ENCODE measurements at regions not wholly inside any gene's neighbourhood (a gene's known extent, or its start where the extent isn't known, plus 50 kb on each side); places are given as distances from the start of the nearest gene placed in this dataset.

- no peak overlapping the region for H3K4me2 ChIP-seq (ENCODE audit: low read length, poor library complexity, severe bottlenecking)
- H2AFZ ChIP-seq (ENCODE audit: low read depth, low read length), result no peak overlapping the region
- WGBS, result 95% methylated on average over 10 of the region's 10 CpGs
- no peak overlapping the region for H4K8ac ChIP-seq (ENCODE audit: low read length)
- H3K27ac ChIP-seq (ENCODE audit: low read length, poor library complexity, severe bottlenecking), result no peak overlapping the region
- H3K9ac ChIP-seq (ENCODE audit: low read length), result no peak overlapping the region
- DNase-seq, result no peak
- H3K79me1 ChIP-seq (replicated peaks; ENCODE audit: low read length, poor library complexity, severe bottlenecking), result peaks cover 2% of the 10 kb centered on the region
- no peak overlapping the region for H3K14ac ChIP-seq (ENCODE audit: low read length in 2 of 2)
- H3K23ac ChIP-seq (ENCODE audit: low read length in 2 of 2), result no peak overlapping the region
- H2AK5ac ChIP-seq (ENCODE audit: low read length, severe bottlenecking), result no peak overlapping the region
- H3K4me3 ChIP-seq (ENCODE audit: insufficient read depth in 1 of 2, low read depth in 1 of 2, low read length in 2 of 2), result no peak overlapping the region
- no peak overlapping the region for H2BK12ac ChIP-seq (ENCODE audit: low read length in 2 of 2)
- no peak overlapping the region for H2BK5ac ChIP-seq (ENCODE audit: low read depth, low read length, poor library complexity, severe bottlenecking)
- no peaks in the 10 kb centered on the region for H3K9me3 ChIP-seq (ENCODE audit: control insufficient read depth, low read length)
- no peak overlapping the region for H3K4ac ChIP-seq (ENCODE audit: low read depth in 1 of 2, low read length in 2 of 2)
- H3K18ac ChIP-seq (ENCODE audit: low read depth in 1 of 2, low read length in 2 of 2), result no peak overlapping the region
- H4K91ac ChIP-seq (ENCODE audit: low read length), result no peak overlapping the region
- peaks cover 0 to 30% of the 10 kb centered on the region in 2 experiments for H3K36me3 ChIP-seq (ENCODE audit: control insufficient read depth in 1 of 2, insufficient read depth in 2 of 2, low read depth in 1 of 2, low read length in 2 of 2)
- H3K4me1 ChIP-seq (ENCODE audit: control insufficient read depth, insufficient read depth, low read depth, low read length), result no peaks in the 10 kb centered on the region
- H3K27me3 ChIP-seq (ENCODE audit: control insufficient read depth in 1 of 2, insufficient read depth in 1 of 2, low read length in 2 of 2), result peaks cover 0 to 33% of the 10 kb centered on the region in 2 experiments
- H2BK120ac ChIP-seq (ENCODE audit: low read depth, low read length), result no peak overlapping the region
- H2BK15ac ChIP-seq (ENCODE audit: low read depth, poor library complexity, severe bottlenecking), result no peak overlapping the region
Observed at GRCh38 chr5:168226012-168226411, 65.4 kb upstream of the WWC1 start.

DNA sequence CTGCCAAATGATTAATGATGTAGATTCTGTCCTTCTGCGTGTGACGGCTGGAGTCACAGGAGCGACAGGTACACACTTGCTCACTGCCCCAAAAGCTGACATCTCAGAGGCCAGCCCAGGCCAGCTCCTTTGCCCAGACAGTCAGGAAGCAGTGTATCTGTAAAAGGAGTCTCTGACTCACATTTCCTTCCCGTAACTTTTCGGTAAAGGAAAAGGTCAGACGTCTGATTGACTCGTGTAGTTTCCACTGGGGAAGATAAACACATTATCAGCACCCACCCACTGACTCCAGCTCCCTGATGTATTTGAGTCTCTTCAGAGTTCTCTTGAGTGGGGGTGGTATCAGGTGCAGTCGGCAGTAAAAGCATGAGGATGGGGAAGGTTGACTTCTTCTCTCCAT lies 64.4 kb upstream of the WWC1 start:
- Histone ChIP-seq H3K27ac (ENCODE audit: low read length, poor library complexity, severe bottlenecking) (no peak overlapping the region), H3K4me2 (ENCODE audit: low read length, poor library complexity, severe bottlenecking) (no peak overlapping the region), H3K79me1 (replicated peaks; ENCODE audit: low read length, poor library complexity, severe bottlenecking) (peaks cover 2% of the 10 kb centered on the region), H2AK5ac (ENCODE audit: low read length, severe bottlenecking) (no peak overlapping the region), H3K36me3 (ENCODE audit: control insufficient read depth in 1 of 2, insufficient read depth in 2 of 2, low read depth in 1 of 2, low read length in 2 of 2) (peaks cover 0 to 36% of the 10 kb centered on the region in 2 experiments), H3K4me3 (ENCODE audit: insufficient read depth in 1 of 2, low read depth in 1 of 2, low read length in 2 of 2) (no peak overlapping the region), H4K8ac (ENCODE audit: low read length) (no peak overlapping the region), H3K9ac (ENCODE audit: low read length) (no peak overlapping the region), H3K23ac (ENCODE audit: low read length in 2 of 2) (no peak overlapping the region), H2BK15ac (ENCODE audit: low read depth, poor library complexity, severe bottlenecking) (no peak overlapping the region), H3K4me1 (ENCODE audit: control insufficient read depth, insufficient read depth, low read depth, low read length) (no peaks in the 10 kb centered on the region), H2BK12ac (ENCODE audit: low read length in 2 of 2) (no peak overlapping the region), H3K14ac (ENCODE audit: low read length in 2 of 2) (no peak overlapping the region), H2BK120ac (ENCODE audit: low read depth, low read length) (no peak overlapping the region), H4K91ac (ENCODE audit: low read length) (no peak overlapping the region), H3K18ac (ENCODE audit: low read depth in 1 of 2, low read length in 2 of 2) (no peak overlapping the region), H3K9me3 (ENCODE audit: control insufficient read depth, low read length) (no peaks in the 10 kb centered on the region), H3K4ac (ENCODE audit: low read depth in 1 of 2, low read length in 2 of 2) (no peak overlapping the region), H2AFZ (ENCODE audit: low read depth, low read length) (no peak overlapping the region), H3K27me3 (ENCODE audit: control insufficient read depth in 1 of 2, insufficient read depth in 1 of 2, low read length in 2 of 2) (peaks cover 0 to 31% of the 10 kb centered on the region in 2 experiments), H2BK5ac (ENCODE audit: low read depth, low read length, poor library complexity, severe bottlenecking) (no peak overlapping the region)
- DNase-seq, result no peak
- WGBS, result 80% methylated on average over 4 of the region's 8 CpGs

DNA sequence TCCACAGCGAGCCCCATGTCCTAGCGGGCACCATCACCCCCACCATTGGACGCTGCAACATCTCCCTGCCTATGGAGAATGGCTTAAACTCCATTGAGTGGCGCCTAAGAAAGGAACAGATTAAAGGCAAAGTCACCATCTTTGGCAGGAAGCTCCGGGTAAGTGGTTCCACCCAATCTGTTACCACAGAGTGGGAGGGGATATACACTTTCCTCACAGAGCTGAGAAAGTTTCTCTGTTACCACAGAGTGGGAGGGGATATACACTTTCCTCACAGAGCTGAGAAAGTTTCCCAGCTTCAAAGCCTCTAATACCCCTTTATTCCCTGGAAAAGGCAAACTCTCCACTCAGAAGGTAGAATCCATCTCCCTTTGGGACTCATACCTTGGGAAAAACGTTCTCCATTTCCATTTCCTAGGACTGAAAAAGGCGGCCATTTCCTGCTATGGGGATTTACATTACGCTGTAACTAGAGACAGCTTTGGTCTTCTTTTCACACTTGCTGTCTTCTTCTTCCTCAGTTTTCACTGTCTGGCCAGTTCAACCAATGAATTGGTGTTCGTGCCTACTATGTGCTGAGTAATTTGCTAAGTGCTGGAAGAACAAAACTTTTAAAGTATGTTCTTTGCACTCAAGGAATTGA lies 63.4 kb upstream of the WWC1 start:
- Histone ChIP-seq H3K4me3 (ENCODE audit: insufficient read depth in 1 of 2, low read depth in 1 of 2, low read length in 2 of 2) (no peak overlapping the region), H3K9me3 (ENCODE audit: control insufficient read depth, low read length) (no peaks in the 10 kb centered on the region), H3K79me1 (replicated peaks; ENCODE audit: low read length, poor library complexity, severe bottlenecking) (peaks cover 2% of the 10 kb centered on the region), H3K18ac (ENCODE audit: low read depth in 1 of 2, low read length in 2 of 2) (no peak overlapping the region), H2AK5ac (ENCODE audit: low read length, severe bottlenecking) (no peak overlapping the region), H3K4me2 (ENCODE audit: low read length, poor library complexity, severe bottlenecking) (no peak overlapping the region), H3K4me1 (ENCODE audit: control insufficient read depth, insufficient read depth, low read depth, low read length) (no peaks in the 10 kb centered on the region), H3K27me3 (ENCODE audit: control insufficient read depth in 1 of 2, insufficient read depth in 1 of 2, low read length in 2 of 2) (peaks cover 0 to 27% of the 10 kb centered on the region in 2 experiments), H3K27ac (ENCODE audit: low read length, poor library complexity, severe bottlenecking) (no peak overlapping the region), H4K8ac (ENCODE audit: low read length) (no peak overlapping the region), H2AFZ (ENCODE audit: low read depth, low read length) (no peak overlapping the region), H3K9ac (ENCODE audit: low read length) (no peak overlapping the region), H2BK5ac (ENCODE audit: low read depth, low read length, poor library complexity, severe bottlenecking) (no peak overlapping the region), H4K91ac (ENCODE audit: low read length) (no peak overlapping the region), H3K23ac (ENCODE audit: low read length in 2 of 2) (no peak overlapping the region), H3K14ac (ENCODE audit: low read length in 2 of 2) (no peak overlapping the region), H2BK12ac (ENCODE audit: low read length in 2 of 2) (no peak overlapping the region), H3K4ac (ENCODE audit: low read depth in 1 of 2, low read length in 2 of 2) (no peak overlapping the region), H2BK15ac (ENCODE audit: low read depth, poor library complexity, severe bottlenecking) (no peak overlapping the region), H2BK120ac (ENCODE audit: low read depth, low read length) (no peak overlapping the region), H3K36me3 (ENCODE audit: control insufficient read depth in 1 of 2, insufficient read depth in 2 of 2, low read depth in 1 of 2, low read length in 2 of 2) (peaks cover 0 to 47% of the 10 kb centered on the region in 2 experiments)
- no peak for DNase-seq
- WGBS, result 89% methylated on average over 9 of the region's 9 CpGs

- H3K9me3 ChIP-seq (ENCODE audit: control insufficient read depth, low read length), result peaks cover 4% of the 10 kb centered on the region
- no peak overlapping the region for H2BK15ac ChIP-seq (ENCODE audit: low read depth, poor library complexity, severe bottlenecking)
- WGBS, result no CpG with 5 or more reads among the region's 3 CpGs
Observed at GRCh38 chr5:168228668-168229067, 62.8 kb upstream of the WWC1 start.

More at GRCh38 chr5:168228668-168229067, 62.8 kb upstream of the WWC1 start:
- Histone ChIP-seq H2AFZ (ENCODE audit: low read depth, low read length) (no peak overlapping the region), H2BK120ac (ENCODE audit: low read depth, low read length) (no peak overlapping the region), H3K14ac (ENCODE audit: low read length in 2 of 2) (no peak overlapping the region), H3K79me1 (replicated peaks; ENCODE audit: low read length, poor library complexity, severe bottlenecking) (peaks cover 2% of the 10 kb centered on the region), H2BK12ac (ENCODE audit: low read length in 2 of 2) (no peak overlapping the region), H3K4me3 (ENCODE audit: insufficient read depth in 1 of 2, low read depth in 1 of 2, low read length in 2 of 2) (no peak overlapping the region), H3K4me2 (ENCODE audit: low read length, poor library complexity, severe bottlenecking) (no peak overlapping the region), H2AK5ac (ENCODE audit: low read length, severe bottlenecking) (no peak overlapping the region), H4K8ac (ENCODE audit: low read length) (no peak overlapping the region), H3K27me3 (ENCODE audit: control insufficient read depth in 1 of 2, insufficient read depth in 1 of 2, low read length in 2 of 2) (peaks cover 0 to 29% of the 10 kb centered on the region in 2 experiments), H3K36me3 (ENCODE audit: control insufficient read depth in 1 of 2, insufficient read depth in 2 of 2, low read depth in 1 of 2, low read length in 2 of 2) (peaks cover 0 to 47% of the 10 kb centered on the region in 2 experiments), H3K4me1 (ENCODE audit: control insufficient read depth, insufficient read depth, low read depth, low read length) (no peaks in the 10 kb centered on the region), H3K27ac (ENCODE audit: low read length, poor library complexity, severe bottlenecking) (no peak overlapping the region), H3K9ac (ENCODE audit: low read length) (no peak overlapping the region), H4K91ac (ENCODE audit: low read length) (no peak overlapping the region), H3K18ac (ENCODE audit: low read depth in 1 of 2, low read length in 2 of 2) (no peak overlapping the region), H2BK5ac (ENCODE audit: low read depth, low read length, poor library complexity, severe bottlenecking) (no peak overlapping the region), H3K4ac (ENCODE audit: low read depth in 1 of 2, low read length in 2 of 2) (no peak overlapping the region), H3K23ac (ENCODE audit: low read length in 2 of 2) (no peak overlapping the region)
- no peak for DNase-seq
